ENCODE measurements at regions not wholly inside any gene's neighbourhood (a gene's known extent, or its start where the extent isn't known, plus 50 kb on each side); places are given as distances from the start of the nearest gene placed in this dataset.

DNA sequence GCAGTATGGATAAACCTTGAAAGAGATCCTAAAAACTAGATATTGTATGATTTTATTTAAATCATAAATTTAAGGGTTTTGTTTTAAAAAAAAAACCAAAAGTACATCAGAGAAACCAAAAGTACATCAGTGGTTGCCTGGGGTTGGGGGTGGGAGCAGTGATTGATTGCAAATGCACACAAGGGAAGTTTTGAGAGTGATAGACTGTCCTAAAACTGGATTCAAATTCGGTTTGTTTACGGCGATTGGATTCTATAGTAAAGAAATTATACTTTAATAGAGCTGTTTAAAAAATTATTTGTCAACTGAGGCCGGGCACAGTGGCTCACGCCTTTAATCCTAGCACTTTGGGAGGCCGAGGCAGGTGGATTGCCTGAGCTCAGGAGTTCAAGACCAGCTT is 179.8 kb downstream of the METTL4 start:
- 96% methylated on average over 6 of the region's 6 CpGs for WGBS
- Histone ChIP-seq H3K4ac (ENCODE audit: low read depth in 1 of 2, low read length in 2 of 2) (no peak overlapping the region), H3K4me3 (ENCODE audit: insufficient read depth in 1 of 2, low read depth in 1 of 2, low read length in 2 of 2) (no peak overlapping the region)

GRCh38 chr18:2392446-2392845 is 178.9 kb downstream of the METTL4 start:
- no peak for DNase-seq
- Histone ChIP-seq H2AK5ac (ENCODE audit: low read length, severe bottlenecking) (no peak overlapping the region), H4K91ac (ENCODE audit: low read length) (no peak overlapping the region), H3K4me3 (ENCODE audit: insufficient read depth in 1 of 2, low read depth in 1 of 2, low read length in 2 of 2) (no peak overlapping the region), H3K36me3 (ENCODE audit: control insufficient read depth in 1 of 2, insufficient read depth in 2 of 2, low read depth in 1 of 2, low read length in 2 of 2) (no peaks in the 10 kb centered on the region), H2BK15ac (ENCODE audit: low read depth, poor library complexity, severe bottlenecking) (no peak overlapping the region), H3K14ac (ENCODE audit: low read length in 2 of 2) (no peak overlapping the region), H2BK5ac (ENCODE audit: low read depth, low read length, poor library complexity, severe bottlenecking) (no peak overlapping the region), H3K79me1 (replicated peaks; ENCODE audit: low read length, poor library complexity, severe bottlenecking) (no peaks in the 10 kb centered on the region), H3K9ac (ENCODE audit: low read length) (no peak overlapping the region), H3K4me1 (ENCODE audit: control insufficient read depth, insufficient read depth, low read depth, low read length) (peaks cover 4% of the 10 kb centered on the region), H2BK12ac (ENCODE audit: low read length in 2 of 2) (no peak overlapping the region), H2AFZ (ENCODE audit: low read depth, low read length) (no peak overlapping the region), H3K27ac (ENCODE audit: low read length, poor library complexity, severe bottlenecking) (no peak overlapping the region), H3K27me3 (ENCODE audit: control insufficient read depth in 1 of 2, insufficient read depth in 1 of 2, low read length in 2 of 2) (no peaks in the 10 kb centered on the region), H4K8ac (ENCODE audit: low read length) (no peak overlapping the region), H3K4me2 (ENCODE audit: low read length, poor library complexity, severe bottlenecking) (no peak overlapping the region), H3K4ac (ENCODE audit: low read depth in 1 of 2, low read length in 2 of 2) (no peak overlapping the region), H2BK120ac (ENCODE audit: low read depth, low read length) (no peak overlapping the region), H3K23ac (ENCODE audit: low read length in 2 of 2) (no peak overlapping the region), H3K9me3 (ENCODE audit: control insufficient read depth, low read length) (peaks cover 13% of the 10 kb centered on the region), H3K18ac (ENCODE audit: low read depth in 1 of 2, low read length in 2 of 2) (no peak overlapping the region)
- WGBS: 84% methylated on average over 2 of the region's 2 CpGs

More for the DNA sequence above, 179.8 kb downstream of the METTL4 start:
- Histone ChIP-seq H3K27me3 (ENCODE audit: control insufficient read depth in 1 of 2, insufficient read depth in 1 of 2, low read length in 2 of 2) (no peaks in the 10 kb centered on the region), H2BK120ac (ENCODE audit: low read depth, low read length) (no peak overlapping the region), H3K27ac (ENCODE audit: low read length, poor library complexity, severe bottlenecking) (no peak overlapping the region), H2BK15ac (ENCODE audit: low read depth, poor library complexity, severe bottlenecking) (no peak overlapping the region), H3K79me1 (replicated peaks; ENCODE audit: low read length, poor library complexity, severe bottlenecking) (no peaks in the 10 kb centered on the region), H3K23ac (ENCODE audit: low read length in 2 of 2) (no peak overlapping the region), H3K4me2 (ENCODE audit: low read length, poor library complexity, severe bottlenecking) (no peak overlapping the region), H4K8ac (ENCODE audit: low read length) (no peak overlapping the region), H4K91ac (ENCODE audit: low read length) (no peak overlapping the region), H2BK5ac (ENCODE audit: low read depth, low read length, poor library complexity, severe bottlenecking) (no peak overlapping the region), H3K9ac (ENCODE audit: low read length) (no peak overlapping the region), H2AK5ac (ENCODE audit: low read length, severe bottlenecking) (no peak overlapping the region), H3K18ac (ENCODE audit: low read depth in 1 of 2, low read length in 2 of 2) (no peak overlapping the region), H3K36me3 (ENCODE audit: control insufficient read depth in 1 of 2, insufficient read depth in 2 of 2, low read depth in 1 of 2, low read length in 2 of 2) (no peaks in the 10 kb centered on the region), H2AFZ (ENCODE audit: low read depth, low read length) (no peak overlapping the region), H2BK12ac (ENCODE audit: low read length in 2 of 2) (no peak overlapping the region), H3K14ac (ENCODE audit: low read length in 2 of 2) (no peak overlapping the region), H3K4me1 (ENCODE audit: control insufficient read depth, insufficient read depth, low read depth, low read length) (peaks cover 4% of the 10 kb centered on the region), H3K9me3 (ENCODE audit: control insufficient read depth, low read length) (peaks cover 22% of the 10 kb centered on the region)
- DNase-seq: no peak

DNA sequence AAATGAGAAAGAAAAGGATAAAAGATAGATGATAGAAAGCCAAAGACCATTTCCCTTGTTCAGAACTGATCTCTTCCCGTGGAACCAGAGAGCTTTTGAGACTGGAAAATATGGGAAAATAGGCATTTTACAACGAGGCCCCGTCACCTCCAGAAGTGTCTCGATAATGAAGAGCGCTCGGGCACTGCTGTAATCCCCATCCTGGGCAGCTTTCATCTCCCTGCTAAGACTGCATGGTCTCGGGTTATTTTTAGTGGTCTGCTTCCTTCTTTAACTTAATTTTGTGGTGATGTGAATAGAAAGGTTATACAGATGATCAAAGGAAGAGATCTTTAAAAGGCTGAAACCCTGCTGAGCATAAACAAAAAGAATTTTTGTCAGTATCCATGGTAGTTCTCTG is 176.6 kb downstream of the METTL4 start:
- WGBS: 79% methylated on average over 7 of the region's 7 CpGs
- Histone ChIP-seq H2BK120ac (ENCODE audit: low read depth, low read length) (no peak overlapping the region), H3K27me3 (ENCODE audit: control insufficient read depth in 1 of 2, insufficient read depth in 1 of 2, low read length in 2 of 2) (no peaks in the 10 kb centered on the region), H2BK15ac (ENCODE audit: low read depth, poor library complexity, severe bottlenecking) (no peak overlapping the region), H3K79me1 (replicated peaks; ENCODE audit: low read length, poor library complexity, severe bottlenecking) (no peaks in the 10 kb centered on the region), H2AFZ (ENCODE audit: low read depth, low read length) (no peak overlapping the region), H4K91ac (ENCODE audit: low read length) (no peak overlapping the region), H3K18ac (ENCODE audit: low read depth in 1 of 2, low read length in 2 of 2) (no peak overlapping the region), H3K36me3 (ENCODE audit: control insufficient read depth in 1 of 2, insufficient read depth in 2 of 2, low read depth in 1 of 2, low read length in 2 of 2) (no peaks in the 10 kb centered on the region), H3K9ac (ENCODE audit: low read length) (no peak overlapping the region), H2BK5ac (ENCODE audit: low read depth, low read length, poor library complexity, severe bottlenecking) (peak overlapping the region; percentile 57), H3K4me3 (ENCODE audit: insufficient read depth in 1 of 2, low read depth in 1 of 2, low read length in 2 of 2) (no peak overlapping the region), H3K14ac (ENCODE audit: low read length in 2 of 2) (no peak overlapping the region), H3K9me3 (ENCODE audit: control insufficient read depth, low read length) (no peaks in the 10 kb centered on the region), H3K4me2 (ENCODE audit: low read length, poor library complexity, severe bottlenecking) (no peak overlapping the region), H2AK5ac (ENCODE audit: low read length, severe bottlenecking) (peak overlapping the region; percentile 96), H3K27ac (ENCODE audit: low read length, poor library complexity, severe bottlenecking) (peak overlapping the region; percentile 73), H3K4me1 (ENCODE audit: control insufficient read depth, insufficient read depth, low read depth, low read length) (peaks cover 4% of the 10 kb centered on the region), H3K4ac (ENCODE audit: low read depth in 1 of 2, low read length in 2 of 2) (no peak overlapping the region), H4K8ac (ENCODE audit: low read length) (no peak overlapping the region), H3K23ac (ENCODE audit: low read length in 2 of 2) (no peak overlapping the region), H2BK12ac (ENCODE audit: low read length in 2 of 2) (no peak overlapping the region)
- no peak for DNase-seq

GRCh38 chr18:2395427-2396161 is 175.7 kb downstream of the METTL4 start:
- no CpG with 5 or more reads among the region's 3 CpGs for WGBS
- H3K27me3 ChIP-seq (ENCODE audit: control insufficient read depth in 1 of 2, insufficient read depth in 1 of 2, low read length in 2 of 2): no peaks in the 10 kb centered on the region
- no peak overlapping the region for H3K4ac ChIP-seq (ENCODE audit: low read depth in 1 of 2, low read length in 2 of 2)
- no peaks in the 10 kb centered on the region for H3K9me3 ChIP-seq (ENCODE audit: control insufficient read depth, low read length)
- H2BK15ac ChIP-seq (ENCODE audit: low read depth, poor library complexity, severe bottlenecking): no peak overlapping the region
- no peak overlapping the region for H4K91ac ChIP-seq (ENCODE audit: low read length)
- no peak overlapping the region for H2BK120ac ChIP-seq (ENCODE audit: low read depth, low read length)
- no peak overlapping the region for H2BK5ac ChIP-seq (ENCODE audit: low read depth, low read length, poor library complexity, severe bottlenecking)
- no peak overlapping the region for H3K9ac ChIP-seq (ENCODE audit: low read length)
- H3K27ac ChIP-seq (ENCODE audit: low read length, poor library complexity, severe bottlenecking): peak overlapping the region; percentile 73
- no peak overlapping the region for H3K4me3 ChIP-seq (ENCODE audit: insufficient read depth in 1 of 2, low read depth in 1 of 2, low read length in 2 of 2)
- H2BK12ac ChIP-seq (ENCODE audit: low read length in 2 of 2): no peak overlapping the region
- no peaks in the 10 kb centered on the region for H3K36me3 ChIP-seq (ENCODE audit: control insufficient read depth in 1 of 2, insufficient read depth in 2 of 2, low read depth in 1 of 2, low read length in 2 of 2)
- no peaks in the 10 kb centered on the region for H3K79me1 ChIP-seq (replicated peaks; ENCODE audit: low read length, poor library complexity, severe bottlenecking)
- no peak overlapping the region for H3K23ac ChIP-seq (ENCODE audit: low read length in 2 of 2)
- H3K4me2 ChIP-seq (ENCODE audit: low read length, poor library complexity, severe bottlenecking): peak overlapping the region; percentile 2
- no peak overlapping the region for H3K18ac ChIP-seq (ENCODE audit: low read depth in 1 of 2, low read length in 2 of 2)
- H2AK5ac ChIP-seq (ENCODE audit: low read length, severe bottlenecking): peak overlapping the region; percentile 74
- no peak for DNase-seq
- H3K14ac ChIP-seq (ENCODE audit: low read length in 2 of 2): no peak overlapping the region
- H3K4me1 ChIP-seq (ENCODE audit: control insufficient read depth, insufficient read depth, low read depth, low read length): peaks cover 4% of the 10 kb centered on the region
- H4K8ac ChIP-seq (ENCODE audit: low read length): no peak overlapping the region
- H2AFZ ChIP-seq (ENCODE audit: low read depth, low read length): no peak overlapping the region
